ENCODE measurements at regions not wholly inside any gene's neighbourhood (a gene's known extent, or its start where the extent isn't known, plus 50 kb on each side); places are given as distances from the start of the nearest gene placed in this dataset.

GRCh38 chr17:70780031-70780430, 610.7 kb downstream of the KCNJ2 start:
- CTCF ChIA-PET = interaction anchor here (1.7 kb wide), 1 partner anchor 13 kb away, joined by 10 read pairs; no protein-coding TSS in a partner anchor
- DNase-seq (ENCODE audit: low read depth, low spot score) = no peak

GRCh38 chr17:70786081-70786480, 616.7 kb downstream of the KCNJ2 start:
- Histone ChIP-seq H3K27ac (ENCODE audit: low read depth, low read length) (no peak overlapping the region), H3K4me3 (ENCODE audit: low read depth, low read length) (no peak overlapping the region), H3K9me3 (ENCODE audit: control insufficient read depth, insufficient read depth, low read length) (no peaks in the 10 kb centered on the region), H3K27me3 (ENCODE audit: control insufficient read depth, insufficient read depth, low read length) (no peaks in the 10 kb centered on the region)
- ChIA-PET CTCF (interaction anchor here (1.0 kb wide), 1 partner anchor 18 kb away, joined by 3 read pairs; no protein-coding TSS in a partner anchor), POLR2A (no interaction called here)
- DNase-seq (ENCODE audit: low read depth, low spot score) = no peak
- TF ChIP-seq CTCF (IDR thresholded peaks at IDR 0.05; ENCODE audit: low read depth, low read length) = no peak

More at GRCh38 chr17:70780031-70780430, 610.7 kb downstream of the KCNJ2 start:
- POLR2A ChIA-PET = no interaction called here
- no peak for TF ChIP-seq CTCF (IDR thresholded peaks at IDR 0.05; ENCODE audit: low read depth, low read length)
- no peaks in the 10 kb centered on the region for H3K27me3 ChIP-seq (ENCODE audit: control insufficient read depth, insufficient read depth, low read length)
- no peak overlapping the region for H3K4me3 ChIP-seq (ENCODE audit: low read depth, low read length)
- no peaks in the 10 kb centered on the region for H3K9me3 ChIP-seq (ENCODE audit: control insufficient read depth, insufficient read depth, low read length)
- no peak overlapping the region for H3K27ac ChIP-seq (ENCODE audit: low read depth, low read length)

- POLR2A ChIA-PET = no interaction called here
- Histone ChIP-seq H3K4me3 (ENCODE audit: low read depth, low read length) (no peak overlapping the region), H3K27me3 (ENCODE audit: control insufficient read depth, insufficient read depth, low read length) (no peaks in the 10 kb centered on the region), H3K9me3 (ENCODE audit: control insufficient read depth, insufficient read depth, low read length) (no peaks in the 10 kb centered on the region), H3K27ac (ENCODE audit: low read depth, low read length) (no peak overlapping the region)
- no peak for TF ChIP-seq CTCF (IDR thresholded peaks at IDR 0.05; ENCODE audit: low read depth, low read length)
- DNase-seq (ENCODE audit: low read depth, low spot score) = no peak
- CTCF ChIA-PET = no interaction called here
Observed at GRCh38 chr17:70787721-70788300, 618.5 kb downstream of the KCNJ2 start.

- POLR2A ChIA-PET = no interaction called here
Observed at GRCh38 chr17:70791748-70792443, 622.6 kb downstream of the KCNJ2 start.

More at GRCh38 chr17:70791748-70792443, 622.6 kb downstream of the KCNJ2 start:
- no peak for DNase-seq (ENCODE audit: low read depth, low spot score)
- Histone ChIP-seq H3K27me3 (ENCODE audit: control insufficient read depth, insufficient read depth, low read length) (no peaks in the 10 kb centered on the region), H3K27ac (ENCODE audit: low read depth, low read length) (no peak overlapping the region), H3K4me3 (ENCODE audit: low read depth, low read length) (no peak overlapping the region), H3K9me3 (ENCODE audit: control insufficient read depth, insufficient read depth, low read length) (no peaks in the 10 kb centered on the region)
- CTCF ChIA-PET = no interaction called here
- TF ChIP-seq CTCF (IDR thresholded peaks at IDR 0.05; ENCODE audit: low read depth, low read length) = no peak

All from AG04450 (cell line).